ENCODE measurements at regions not wholly inside any gene's neighbourhood (a gene's known extent, or its start where the extent isn't known, plus 50 kb on each side); places are given as distances from the start of the nearest gene placed in this dataset.

- CTCF ChIA-PET = no interaction called here
- Histone ChIP-seq H3K4me2 (no peak overlapping the region), H3K4me3 (no peak overlapping the region), H3K27ac (no peak overlapping the region), H3K4me1 (no peaks in the 10 kb centered on the region), H3K9me3 (no peaks in the 10 kb centered on the region)
- TF ChIP-seq ESRRA (IDR thresholded peaks at IDR 0.05; ENCODE audit: borderline replicate concordance, low read length) (no peak), HMGXB4 (CRISPR knock-in tag; IDR thresholded peaks at IDR 0.05; ENCODE audit: borderline replicate concordance) (no peak), RFX5 (IDR thresholded peaks at IDR 0.05) (no peak), JUN (IDR thresholded peaks at IDR 0.05) (no peak), MAX (IDR thresholded peaks at IDR 0.05) (no peak), SMC3 (IDR thresholded peaks at IDR 0.05) (no peak), HOXB5 (CRISPR knock-in tag; IDR thresholded peaks at IDR 0.05) (no peak), HDAC2 (IDR thresholded peaks at IDR 0.05) (no peak), POLR2A (IDR thresholded peaks at IDR 0.05; ENCODE audit: low read length) (no peak), POLR2AphosphoS2 (conservative IDR thresholded peaks at IDR 0.05; ENCODE audit: low read length) (no peak), ATOH8 (CRISPR knock-in tag; IDR thresholded peaks at IDR 0.05; ENCODE audit: low read depth) (no peak), CEBPB (IDR thresholded peaks at IDR 0.05) (no peak)
- ATAC-seq (no peak), FAIRE-seq (no peak), DNase-seq (ENCODE audit: low read depth in 1 of 2, low spot score in 1 of 2) (no peak)
- POLR2A ChIA-PET = no interaction called here
- 46% methylated on average over 8 of the region's 8 CpGs for WGBS (ENCODE audit: missing lambda C conversion rate)
Measured at GRCh38 chr3:72210261-72210660, 425.3 kb upstream of the PROK2 start.

- H3K4me3 ChIP-seq = no peak overlapping the region
- TF ChIP-seq RAD21 (conservative IDR thresholded peaks at IDR 0.05 in 1 of 2, IDR thresholded peaks at IDR 0.05 in 1 of 2) (no peak), ZC3H11A (IDR thresholded peaks at IDR 0.05) (no peak), FOSL2 (IDR thresholded peaks at IDR 0.05) (no peak), FOSL2 (CRISPR knock-in tag; IDR thresholded peaks at IDR 0.05) (no peak), RCOR1 (IDR thresholded peaks at IDR 0.05; ENCODE audit: low read depth, low read length) (no peak), CTCF (IDR thresholded peaks at IDR 0.05) (no peak), MAZ (IDR thresholded peaks at IDR 0.05; ENCODE audit: borderline replicate concordance, low read depth, low read length) (no peak), REST (IDR thresholded peaks at IDR 0.05) (no peak), ZSCAN20 (CRISPR knock-in tag; IDR thresholded peaks at IDR 0.05) (no peak), ZFP36 (IDR thresholded peaks at IDR 0.05; ENCODE audit: borderline replicate concordance, partially characterized antibody) (no peak), TFCP2L1 (CRISPR knock-in tag; IDR thresholded peaks at IDR 0.05) (no peak), PBX3 (IDR thresholded peaks at IDR 0.05) (no peak), KDM1A (IDR thresholded peaks at IDR 0.05; ENCODE audit: low read depth) (no peak), MAX (IDR thresholded peaks at IDR 0.05) (no peak), NPAS2 (CRISPR knock-in tag; IDR thresholded peaks at IDR 0.05; ENCODE audit: borderline replicate concordance) (no peak), CHD2 (IDR thresholded peaks at IDR 0.05; ENCODE audit: low read length, partially characterized antibody) (no peak), GATA3 (IDR thresholded peaks at IDR 0.05; ENCODE audit: borderline replicate concordance) (no peak), HEYL (CRISPR knock-in tag; IDR thresholded peaks at IDR 0.05) (no peak)
- H3K4me1 ChIP-seq = no peaks in the 10 kb centered on the region
- FAIRE-seq = no peak
- WGBS (ENCODE audit: missing lambda C conversion rate) = 15% methylated on average over 8 of the region's 8 CpGs
- peaks cover 7% of the 10 kb centered on the region; the same call in 1 of the 3 replicates for H3K9me3 ChIP-seq
- no peak for DNase-seq (ENCODE audit: low read depth in 1 of 2, low spot score in 1 of 2)
- no peak overlapping the region for H3K4me2 ChIP-seq
- no peak for ATAC-seq
- ChIA-PET CTCF (no interaction called here), POLR2A (no interaction called here)
- H3K27ac ChIP-seq = no peak overlapping the region
Measured at GRCh38 chr3:72205297-72205826, 420.4 kb upstream of the PROK2 start.
